ENCODE measurements at regions not wholly inside any gene's neighbourhood (a gene's known extent, or its start where the extent isn't known, plus 50 kb on each side); places are given as distances from the start of the nearest gene placed in this dataset.

- ATAC-seq (peak; percentile 35), DNase-seq (peak; percentile 52)
- intact Hi-C loops (cut with micrococcal nuclease) = no loop called here
Observed at GRCh38 chr2:238701341-238702206, 146.3 kb upstream of the TWIST2 start.

- DNase-seq (no peak), ATAC-seq (peak; percentile 57)
- intact Hi-C loops (cut with micrococcal nuclease) = no loop called here
Observed at GRCh38 chr2:238702276-238703052, 145.4 kb upstream of the TWIST2 start.

- DNase-seq (no peak), ATAC-seq (no peak)
- intact Hi-C loops (cut with micrococcal nuclease) = no loop called here
Observed at GRCh38 chr2:238703053-238703415, 144.9 kb upstream of the TWIST2 start.

GRCh38 chr2:238703436-238703835, 144.4 kb upstream of the TWIST2 start:
- ATAC-seq = no peak
- intact Hi-C loops (cut with micrococcal nuclease) = no loop called here

GRCh38 chr2:238704471-238705225, 143.2 kb upstream of the TWIST2 start:
- DNase-seq = no peak
- intact Hi-C loops (cut with micrococcal nuclease) = no loop called here
- no peak for ATAC-seq

More at GRCh38 chr2:238703436-238703835, 144.4 kb upstream of the TWIST2 start:
- no peak for DNase-seq

- intact Hi-C loops (cut with micrococcal nuclease) = no loop called here
- DNase-seq (no peak), ATAC-seq (no peak)
Observed at GRCh38 chr2:238706163-238706562, 141.7 kb upstream of the TWIST2 start.

- DNase-seq (no peak), ATAC-seq (no peak)
- intact Hi-C loops (cut with micrococcal nuclease) = no loop called here
Observed at GRCh38 chr2:238706673-238707072, 141.2 kb upstream of the TWIST2 start.

- intact Hi-C loops (cut with micrococcal nuclease) = no loop called here
- no peak for DNase-seq
- peak; percentile 73 for ATAC-seq
Observed at GRCh38 chr2:238709325-238710025, 138.4 kb upstream of the TWIST2 start.

- DNase-seq = no peak
- intact Hi-C loops (cut with micrococcal nuclease) = no loop called here
- no peak for ATAC-seq
Observed at GRCh38 chr2:238710032-238710735, 137.7 kb upstream of the TWIST2 start.

- no peak for DNase-seq
- intact Hi-C loops (cut with micrococcal nuclease) = no loop called here
- ATAC-seq = no peak
Observed at GRCh38 chr2:238710787-238711186, 137.1 kb upstream of the TWIST2 start.

DNA sequence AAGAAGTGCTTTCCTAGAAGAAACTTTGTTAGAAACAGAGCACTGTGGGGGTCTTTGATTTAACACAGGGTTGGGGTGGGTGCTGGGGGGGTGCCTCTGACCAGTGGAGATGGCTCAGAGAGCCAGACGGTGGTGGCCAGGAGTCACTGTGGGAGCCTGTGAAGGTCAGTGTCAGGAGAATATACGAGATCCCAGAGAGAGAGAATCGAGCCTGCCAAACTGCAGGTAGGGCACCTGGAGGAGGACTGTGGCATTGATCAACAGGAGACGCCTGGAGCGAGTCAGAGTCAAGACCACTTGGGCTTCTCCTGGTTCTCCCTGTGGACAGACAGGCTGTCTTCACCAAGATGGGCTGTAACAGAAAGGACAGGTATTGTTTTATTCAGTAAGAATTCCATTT, 136.5 kb upstream of the TWIST2 start:
- ATAC-seq = no peak
- intact Hi-C loops (cut with micrococcal nuclease) = no loop called here
- no peak for DNase-seq

- ATAC-seq (no peak), DNase-seq (no peak)
- intact Hi-C loops (cut with micrococcal nuclease) = no loop called here
Observed at GRCh38 chr2:238712011-238712410, 135.9 kb upstream of the TWIST2 start.

DNA sequence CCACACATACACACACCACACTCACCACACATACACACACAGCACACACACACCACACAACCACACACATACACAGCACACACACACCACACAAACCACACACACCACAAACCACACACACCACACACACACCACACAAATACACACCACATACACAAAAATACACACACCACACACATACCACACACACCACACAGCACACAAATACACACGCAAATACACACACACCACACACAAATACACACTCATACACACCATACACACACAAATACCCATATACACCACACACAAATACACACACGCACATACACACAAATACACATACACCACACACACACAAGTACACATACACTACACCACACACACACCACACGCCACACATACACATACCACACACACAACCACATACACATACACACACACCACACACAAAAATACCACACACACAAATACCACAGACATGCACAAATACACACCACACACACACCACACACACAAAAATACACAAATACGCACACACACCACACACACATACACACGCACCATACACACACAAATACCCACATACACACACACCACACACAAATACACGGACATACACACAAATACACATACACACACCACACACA, 134.6 kb upstream of the TWIST2 start:
- DNase-seq (no peak), ATAC-seq (no peak)
- intact Hi-C loops (cut with micrococcal nuclease) = no loop called here

DNA sequence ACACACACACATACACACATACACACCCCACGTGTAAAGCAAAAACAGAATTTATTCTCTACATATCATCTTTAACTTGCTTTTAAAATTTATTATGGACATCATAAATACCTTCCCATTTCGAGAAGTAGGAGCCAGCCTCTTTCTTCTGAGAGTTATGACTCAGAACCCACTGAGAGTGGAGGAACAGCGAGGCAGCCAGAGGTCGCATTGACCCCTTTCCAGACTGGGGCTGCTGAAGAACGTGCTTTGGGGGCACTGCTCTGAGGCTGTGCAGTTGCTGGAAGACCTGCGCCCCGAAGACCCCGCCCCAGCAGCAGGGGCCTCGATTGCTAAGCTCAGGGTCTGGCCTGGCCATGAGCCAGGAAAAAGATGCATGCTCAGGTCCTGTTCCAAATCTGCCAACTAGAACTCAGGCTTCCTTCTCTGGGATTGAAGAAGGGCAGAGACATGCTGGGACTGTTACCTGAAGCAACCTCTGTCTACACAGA, 133.8 kb upstream of the TWIST2 start:
- intact Hi-C loops (cut with micrococcal nuclease) = no loop called here
- no peak for DNase-seq
- no peak for ATAC-seq

- intact Hi-C loops (cut with micrococcal nuclease) = no loop called here
- no peak for ATAC-seq
Observed at GRCh38 chr2:238716171-238716570, 131.7 kb upstream of the TWIST2 start.

GRCh38 chr2:238716585-238716984, 131.3 kb upstream of the TWIST2 start:
- DNase-seq (no peak), ATAC-seq (no peak)
- intact Hi-C loops (cut with micrococcal nuclease) = no loop called here

More at GRCh38 chr2:238716171-238716570, 131.7 kb upstream of the TWIST2 start:
- no peak for DNase-seq

DNA sequence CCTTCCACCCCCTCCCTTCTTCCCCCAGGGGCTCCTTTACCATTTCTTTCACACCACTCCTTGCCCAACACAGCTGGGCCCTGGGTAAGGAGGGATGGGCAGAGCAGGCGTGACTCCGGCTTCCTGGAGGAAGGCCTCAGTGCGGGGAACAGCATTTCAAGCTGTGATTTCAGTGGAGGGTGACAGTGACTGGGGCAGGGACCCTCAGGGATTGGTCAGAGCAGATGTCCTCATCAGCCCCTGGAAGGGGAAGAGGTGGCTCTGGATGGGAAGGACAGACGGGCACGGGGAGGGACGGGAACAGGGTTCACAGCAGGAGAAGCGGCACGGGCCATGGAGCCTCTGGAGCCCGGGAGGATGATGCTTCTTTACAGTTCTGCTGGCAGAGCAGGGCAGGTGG, 130.8 kb upstream of the TWIST2 start:
- intact Hi-C loops (cut with micrococcal nuclease) = no loop called here

GRCh38 chr2:238719641-238720040, 128.2 kb upstream of the TWIST2 start:
- peak; percentile 30 for DNase-seq
- no peak for ATAC-seq
- intact Hi-C loops (cut with micrococcal nuclease) = no loop called here

More for the DNA sequence above, 130.8 kb upstream of the TWIST2 start:
- DNase-seq (no peak), ATAC-seq (no peak)

Measured in left ventricle myocardium superior (tissue), 1 donor.